ENCODE measurements at regions not wholly inside any gene's neighbourhood (a gene's known extent, or its start where the extent isn't known, plus 50 kb on each side); places are given as distances from the start of the nearest gene placed in this dataset.

GRCh38 chr11:81332276-81332675, 1401.4 kb downstream of the FAM181B start (continued):
- TF ChIP-seq JUND (IDR thresholded peaks at IDR 0.05) (no peak), CTCF (IDR thresholded peaks at IDR 0.05; ENCODE audit: low read depth, low read length, missing input control) (no peak)

- 65% methylated on average over 9 of the region's 9 CpGs for WGBS
- H3K27me3 ChIP-seq (ENCODE audit: control insufficient read depth in 4 of 4, insufficient read depth in 4 of 4, low read length in 3 of 4): peaks cover 0 to 3% (median 0%) of the 10 kb centered on the region in 4 donors
- H3K9ac ChIP-seq (ENCODE audit: low read depth in 1 of 2, low read length in 2 of 2): no peak overlapping the region
- no peaks in the 10 kb centered on the region for H3K4me1 ChIP-seq (ENCODE audit: control insufficient read depth in 4 of 4, insufficient read depth in 4 of 4, low read length in 3 of 4)
- no peaks in the 10 kb centered on the region for H3K9me3 ChIP-seq (ENCODE audit: control insufficient read depth in 4 of 4, low read length in 3 of 4)
- no peak overlapping the region for H3K4me3 ChIP-seq (ENCODE audit: low read depth in 1 of 3, low read length in 3 of 3)
- no peak for DNase-seq (ENCODE audit: low spot score)
- H3K27ac ChIP-seq (ENCODE audit: low read depth in 1 of 2, low read length in 2 of 2): no peak overlapping the region
- TF ChIP-seq GABPA (IDR thresholded peaks at IDR 0.05 in 1 of 2, conservative IDR thresholded peaks at IDR 0.05 in 1 of 2): no peak
- TF ChIP-seq RXRA (IDR thresholded peaks at IDR 0.05): no peak
- no peak for TF ChIP-seq HNF4G (IDR thresholded peaks at IDR 0.05)
- TF ChIP-seq ZBTB33 (IDR thresholded peaks at IDR 0.05): no peak
- TF ChIP-seq ATF3 (IDR thresholded peaks at IDR 0.05): no peak
- no peak for TF ChIP-seq SP1 (IDR thresholded peaks at IDR 0.05)
- TF ChIP-seq TAF1 (conservative IDR thresholded peaks at IDR 0.05): no peak
- no peak for TF ChIP-seq HNF4A (conservative IDR thresholded peaks at IDR 0.05)
- no peak for TF ChIP-seq FOXA2 (IDR thresholded peaks at IDR 0.05)
- TF ChIP-seq YY1 (IDR thresholded peaks at IDR 0.05): no peak
- TF ChIP-seq EGR1 (IDR thresholded peaks at IDR 0.05; ENCODE audit: low read depth in 2 of 2): no peak
- TF ChIP-seq REST (IDR thresholded peaks at IDR 0.05): no peak
- TF ChIP-seq JUND (IDR thresholded peaks at IDR 0.05): no peak
- no peak for TF ChIP-seq MAX (IDR thresholded peaks at IDR 0.05)
- no peak for TF ChIP-seq NR2F2 (IDR thresholded peaks at IDR 0.05)
- H3K36me3 ChIP-seq (ENCODE audit: control insufficient read depth in 4 of 4, insufficient read depth in 3 of 4, low read depth in 1 of 4, low read length in 3 of 4): no peaks in the 10 kb centered on the region
Measured at GRCh38 chr11:81331611-81332235, 1401.9 kb downstream of the FAM181B start.

Data from liver (tissue), 8 donors.